ENCODE measurements at regions not wholly inside any gene's neighbourhood (a gene's known extent, or its start where the extent isn't known, plus 50 kb on each side); places are given as distances from the start of the nearest gene placed in this dataset.

DNA sequence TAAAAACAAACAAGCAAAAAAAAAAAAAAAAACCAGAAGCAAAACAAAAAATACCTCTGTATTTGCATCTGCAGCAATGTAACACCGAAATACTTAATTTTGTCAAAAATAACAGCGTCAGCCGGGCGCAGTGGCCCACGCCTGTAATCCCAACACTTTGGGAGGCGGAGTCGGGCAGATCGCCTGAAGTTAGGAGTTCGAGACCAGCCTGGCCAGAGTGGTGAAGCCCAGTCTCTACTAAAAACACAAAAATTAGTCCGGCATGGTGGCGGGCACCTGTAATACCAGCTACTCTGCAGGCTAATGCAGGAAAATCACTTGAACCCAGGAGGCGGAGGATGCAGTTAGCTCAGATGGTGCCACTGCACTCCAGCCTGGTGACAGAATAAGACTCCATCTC lies 683.5 kb upstream of the CA10 start:
- TF ChIP-seq, protein P1, sequence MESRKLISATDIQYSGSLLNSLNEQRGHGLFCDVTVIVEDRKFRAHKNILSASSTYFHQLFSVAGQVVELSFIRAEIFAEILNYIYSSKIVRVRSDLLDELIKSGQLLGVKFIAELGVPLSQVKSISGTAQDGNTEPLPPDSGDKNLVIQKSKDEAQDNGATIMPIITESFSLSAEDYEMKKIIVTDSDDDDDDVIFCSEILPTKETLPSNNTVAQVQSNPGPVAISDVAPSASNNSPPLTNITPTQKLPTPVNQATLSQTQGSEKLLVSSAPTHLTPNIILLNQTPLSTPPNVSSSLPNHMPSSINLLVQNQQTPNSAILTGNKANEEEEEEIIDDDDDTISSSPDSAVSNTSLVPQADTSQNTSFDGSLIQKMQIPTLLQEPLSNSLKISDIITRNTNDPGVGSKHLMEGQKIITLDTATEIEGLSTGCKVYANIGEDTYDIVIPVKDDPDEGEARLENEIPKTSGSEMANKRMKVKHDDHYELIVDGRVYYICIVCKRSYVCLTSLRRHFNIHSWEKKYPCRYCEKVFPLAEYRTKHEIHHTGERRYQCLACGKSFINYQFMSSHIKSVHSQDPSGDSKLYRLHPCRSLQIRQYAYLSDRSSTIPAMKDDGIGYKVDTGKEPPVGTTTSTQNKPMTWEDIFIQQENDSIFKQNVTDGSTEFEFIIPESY (IDR thresholded peaks at IDR 0.05; ENCODE audit: extremely low read depth, insufficient replicate concordance, low read length): no peak
- TF ChIP-seq RAD21 (IDR thresholded peaks at IDR 0.05; ENCODE audit: low read depth) (no peak), SRF (IDR thresholded peaks at IDR 0.05; ENCODE audit: low read depth) (no peak), POLR2A (IDR thresholded peaks at IDR 0.05; ENCODE audit: borderline replicate concordance, extremely low read depth, insufficient read depth, insufficient read length) (no peak), ZNF274 (IDR thresholded peaks at IDR 0.05; ENCODE audit: low read depth, low read length) (no peak), FOSL1 (IDR thresholded peaks at IDR 0.05; ENCODE audit: low read depth) (no peak), CTCF (IDR thresholded peaks at IDR 0.05 in 2 of 3, conservative IDR thresholded peaks at IDR 0.05 in 1 of 3; ENCODE audit: borderline replicate concordance in 1 of 3, insufficient read depth in 1 of 3, low read depth in 2 of 3, low read length in 2 of 3) (no peak), JUND (IDR thresholded peaks at IDR 0.05) (no peak), EZH2 (IDR thresholded peaks at IDR 0.05) (no peak), EZH2phosphoT487 (IDR thresholded peaks at IDR 0.05; ENCODE audit: borderline replicate concordance) (no peak), ATF3 (IDR thresholded peaks at IDR 0.05) (no peak)

All from HCT116 (cell line).